ENCODE measurements at regions not wholly inside any gene's neighbourhood (a gene's known extent, or its start where the extent isn't known, plus 50 kb on each side); places are given as distances from the start of the nearest gene placed in this dataset.

DNA sequence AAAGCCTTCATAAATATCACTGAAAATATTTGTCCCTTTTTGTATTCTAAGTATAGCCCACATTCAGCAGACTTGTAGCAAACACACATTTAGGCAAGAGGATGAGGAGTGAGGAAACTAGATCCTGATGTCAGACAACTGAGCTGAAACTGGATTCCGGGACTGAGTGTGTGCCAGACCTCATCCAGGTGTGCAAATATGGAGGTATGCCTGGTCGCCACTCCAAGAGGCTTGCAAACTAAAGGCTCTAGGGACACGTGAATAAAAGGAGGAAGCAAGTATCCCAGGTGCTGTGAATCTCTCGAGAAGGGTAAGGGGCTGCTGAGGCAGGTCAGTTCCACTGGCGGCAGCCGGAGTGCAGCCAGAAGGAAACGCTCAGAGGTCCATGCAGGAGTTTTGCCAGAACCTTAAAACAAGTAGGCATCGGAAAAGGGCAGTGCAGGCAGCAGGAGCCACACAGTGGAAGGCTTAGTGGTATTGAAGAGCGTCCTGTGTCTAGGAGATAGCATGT is 77.4 kb upstream of the ALDH1B1 start:
- whole genome bisulfite sequencing, 4 donors = 80 to 87% (median 85%) methylated on average over 9 of the region's 9 CpGs
- no peak for TF ChIP-seq CTCF (IDR thresholded peaks at IDR 0.05)
- TF ChIP-seq POLR2A (IDR thresholded peaks at IDR 0.05) = no peak
- DNase-seq (no peak), ATAC-seq (no peak)
- Histone ChIP-seq H3K36me3 (no peaks in the 10 kb centered on the region), H3K9me3 (no peaks in the 10 kb centered on the region), H3K4me3 (no peak overlapping the region), H3K4me1 (peaks cover 0 to 22% (median 4%) of the 10 kb centered on the region in 12 donors), H3K27ac (no peak overlapping the region), H3K27me3 (peaks cover 0 to 9% (median 0%) of the 10 kb centered on the region in 9 donors)
- intact Hi-C loops (cut with DNase I) = loop anchor here in 1 of 10 donors (10.0 kb wide), 2 partner anchors 60 to 150 kb away; no protein-coding TSS in a partner anchor

DNA sequence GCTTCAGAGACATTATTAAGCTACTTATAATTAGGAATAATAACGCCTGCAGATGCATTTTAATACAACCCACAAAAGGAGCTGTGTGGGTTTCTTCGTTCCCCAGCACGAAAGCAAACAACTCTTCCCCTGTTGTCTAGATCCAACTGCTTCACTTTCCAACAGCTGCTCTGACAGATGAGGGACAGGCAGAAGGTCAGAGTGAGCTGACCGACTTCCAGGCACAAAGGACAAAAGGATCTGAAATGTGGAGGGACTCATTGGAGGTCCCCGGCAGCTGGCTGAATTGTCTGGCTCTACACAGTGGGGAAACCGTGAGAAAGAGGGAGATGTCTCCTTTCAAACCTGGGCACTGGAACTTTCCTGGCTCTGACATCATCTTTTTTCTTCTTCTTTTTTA is 79.1 kb upstream of the ALDH1B1 start:
- 57 to 76% (median 67%) methylated on average over 6 of the region's 6 CpGs for WGBS, 4 donors
- intact Hi-C loops (cut with DNase I) = loop anchor here in 1 of 10 donors (10.0 kb wide), 2 partner anchors 61 to 149 kb away; no protein-coding TSS in a partner anchor
- Histone ChIP-seq H3K36me3 (no peaks in the 10 kb centered on the region), H3K27me3 (peaks cover 0 to 9% (median 0%) of the 10 kb centered on the region in 9 donors), H3K27ac (no peak overlapping the region), H3K9me3 (no peaks in the 10 kb centered on the region), H3K4me1 (peaks cover 0 to 27% (median 9%) of the 10 kb centered on the region in 12 donors), H3K4me3 (no peak overlapping the region)
- TF ChIP-seq CTCF (IDR thresholded peaks at IDR 0.05) = no peak
- no peak for TF ChIP-seq POLR2A (IDR thresholded peaks at IDR 0.05)
- DNase-seq (no peak), ATAC-seq (no peak)

DNA sequence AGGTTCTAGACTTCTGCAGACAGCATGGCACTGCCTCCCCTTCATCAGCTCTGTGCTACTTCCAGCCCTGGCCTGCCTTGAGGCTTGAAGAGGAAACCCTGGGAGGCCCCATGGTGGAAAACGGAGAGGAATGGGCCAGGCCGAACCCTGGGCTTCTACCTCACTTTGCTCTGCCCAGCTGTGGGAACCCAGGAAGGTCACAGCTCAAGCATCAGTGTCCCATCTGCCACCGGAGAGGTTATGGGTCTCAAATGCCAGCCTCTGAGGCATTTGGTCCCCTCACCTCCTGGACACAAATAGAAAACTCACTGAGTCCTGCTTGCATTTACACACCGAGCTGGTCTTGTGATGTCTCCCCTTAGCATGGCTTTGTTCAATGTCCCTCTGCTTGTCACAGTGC is 80.1 kb upstream of the ALDH1B1 start:
- intact Hi-C loops (cut with DNase I) = loop anchor here in 1 of 10 donors (10.0 kb wide), 2 partner anchors 62 to 148 kb away; no protein-coding TSS in a partner anchor
- ATAC-seq = no peak
- TF ChIP-seq POLR2A (IDR thresholded peaks at IDR 0.05) = no peak
- TF ChIP-seq CTCF (IDR thresholded peaks at IDR 0.05) = no peak
- WGBS, 4 donors = 90 to 96% (median 92%) methylated on average over 4 of the region's 4 CpGs
- H3K4me1 ChIP-seq = peaks cover 0 to 25% (median 9%) of the 10 kb centered on the region in 12 donors
- H3K9me3 ChIP-seq = no peaks in the 10 kb centered on the region
- H3K4me3 ChIP-seq = no peak overlapping the region
- peaks cover 0 to 9% (median 0%) of the 10 kb centered on the region in 9 donors for H3K27me3 ChIP-seq
- H3K27ac ChIP-seq = no peak overlapping the region
- no peak for DNase-seq
- no peaks in the 10 kb centered on the region for H3K36me3 ChIP-seq

- no peaks in the 10 kb centered on the region for H3K36me3 ChIP-seq
Observed at GRCh38 chr9:38311382-38312270, 80.9 kb upstream of the ALDH1B1 start.

More at GRCh38 chr9:38311382-38312270, 80.9 kb upstream of the ALDH1B1 start:
- intact Hi-C loops (cut with DNase I) = loop anchor here in 1 of 10 donors (10.0 kb wide), 2 partner anchors 63 to 147 kb away; no protein-coding TSS in a partner anchor
- H3K27me3 ChIP-seq = peaks cover 0 to 9% (median 0%) of the 10 kb centered on the region in 9 donors
- no peaks in the 10 kb centered on the region for H3K9me3 ChIP-seq
- DNase-seq (no peak), ATAC-seq (peak; percentile 48 to 72 (median 67))
- TF ChIP-seq POLR2A (IDR thresholded peaks at IDR 0.05) (no peak), CTCF (IDR thresholded peaks at IDR 0.05) (no peak)
- H3K4me3 ChIP-seq = peak overlapping the region in 8 of 12 donors; percentile 10 to 52 (median 30)
- WGBS, 4 donors = 50 to 63% (median 57%) methylated on average over 16 of the region's 16 CpGs
- peaks cover 0 to 25% (median 9%) of the 10 kb centered on the region in 12 donors for H3K4me1 ChIP-seq
- H3K27ac ChIP-seq = peak overlapping the region in 6 of 12 donors; percentile 11 to 76 (median 48)
